K562 (cell line): ENCODE measurements at regions not wholly inside any gene's neighbourhood (a gene's known extent, or its start where the extent isn't known, plus 50 kb on each side); places are given as distances from the start of the nearest gene placed in this dataset.

ENCODE experiments used
- ATAC-seq: fragments of 200-7000 bp; cut with Tn5 transposase; 3 replicates; pipeline ENCODE4 v1.9.1; 2020; ENCODE audit warnings: moderate library complexity
- BruUV-seq: library from RNA; stranded (reverse); fragments of 400-500 nt; replicated peaks from 2 replicates; lab custom pipeline; 2021; lab: Mats Ljungman, UMichigan
- CTCF ChIA-PET: fragments of 300-600 bp; formaldehyde crosslinking; extraction: SDS; loops from one replicate; lab custom pipeline; 2021; ENCODE audit warnings: low intra/inter-chr PET ratio; lab: Yijun Ruan, JAX
- POLR2A ChIA-PET: fragments of 300-600, 350-650 bp; sonication (Branson Sonifier 250); formaldehyde crosslinking; extraction: SDS; loops from one replicate; lab custom pipeline; 2021; ENCODE audit warnings: antibody characterized with exemption, inconsistent platforms; lab: Yijun Ruan, JAX
- DNase-seq, 4 experiments: peaks; one replicate each; pipeline versions ENCODE4 v3.0.0 to v3.0.0-alpha.2; 2011 to 2018; ENCODE audit warnings: low spot score in 3 of 4, mixed read lengths in 3 of 4; ENCODE audit errors: extremely low read depth in 1 of 4
- FAIRE-seq: peaks from 2 replicates; lab custom pipeline; 2011; peaks lifted over from hg19 to GRCh38; lab: Jason Lieb, UNC
- H2AFZ ChIP-seq: 2 replicates; pipeline ENCODE4 v1.6.0; 2011; ENCODE audit warnings: low read depth, low read length, control low read depth, inconsistent platforms
- H3K27ac ChIP-seq: fragments of 200-600 bp; 3 replicates; pipeline ENCODE4 v1.8.0; 2011; ENCODE audit warnings: low read depth, mild to moderate bottlenecking, control low read depth, inconsistent platforms, low read length, moderate library complexity, mixed read lengths; ENCODE audit errors: extremely low read depth
- H3K27me3 ChIP-seq, 2 experiments: fragments of 300-600 bp in 1 of 2; 2 replicates in 1 of 2; 3 replicates in 1 of 2; pipeline versions ENCODE4 v1.6.0 to v1.8.0; 2011; ENCODE audit warnings: inconsistent platforms in 2 of 2, low read length in 2 of 2, mild to moderate bottlenecking in 1 of 2, mixed read lengths in 1 of 2, moderate library complexity in 1 of 2; ENCODE audit not compliant: control insufficient read depth in 2 of 2, insufficient read depth in 2 of 2
- H3K36me3 ChIP-seq: fragments of 300-600 bp; 3 replicates; pipeline ENCODE4 v1.8.0; 2011; ENCODE audit warnings: mild to moderate bottlenecking, low read length, inconsistent platforms; ENCODE audit not compliant: control insufficient read depth, insufficient read depth
- H3K4me1 ChIP-seq, 2 experiments: fragments of 200-600 bp in 1 of 2; replicated peaks in 1 of 2; 2 replicates in 1 of 2; 3 replicates in 1 of 2; pipeline versions ENCODE4 v1.5.1 to v1.8.0; 2011; ENCODE audit warnings: inconsistent platforms in 2 of 2, low read length in 2 of 2, mild to moderate bottlenecking in 1 of 2, mixed read lengths in 1 of 2, moderate library complexity in 1 of 2; ENCODE audit not compliant: control insufficient read depth in 2 of 2, insufficient read depth in 2 of 2
- H3K4me2 ChIP-seq: 2 replicates; pipeline ENCODE4 v1.6.1; 2011; ENCODE audit warnings: low read length, control low read depth, inconsistent platforms, mixed read lengths; ENCODE audit not compliant: insufficient read depth
- H3K4me3 ChIP-seq: fragments of 200-600 bp; sonication (generic), shearing (Covaris generic); 2 replicates; pipeline ENCODE4 v1.5.1; 2016; ENCODE audit warnings: control low read depth, inconsistent platforms
- H3K79me2 ChIP-seq: fragments of 200-600 bp; 3 replicates; pipeline ENCODE4 v1.8.0; 2011; ENCODE audit warnings: low read length, inconsistent platforms; ENCODE audit not compliant: control insufficient read depth, insufficient read depth
- H3K9ac ChIP-seq, 2 experiments: 2 replicates each; pipeline versions ENCODE4 v1.6.0 to v1.6.1; 2011; ENCODE audit warnings: low read depth in 2 of 2, low read length in 2 of 2, control low read depth in 1 of 2, inconsistent platforms in 1 of 2, mild to moderate bottlenecking in 1 of 2, mixed read lengths in 1 of 2; ENCODE audit not compliant: insufficient read depth in 1 of 2
- H3K9me1 ChIP-seq: one replicate; pipeline ENCODE4 v1.6.0; 2011; ENCODE audit warnings: inconsistent platforms, mild to moderate bottlenecking, low read length, moderate library complexity; ENCODE audit not compliant: control insufficient read depth, insufficient read depth
- H3K9me3 ChIP-seq: replicated peaks from 2 replicates; pipeline ENCODE4 v1.5.1; 2011; ENCODE audit warnings: low read depth, low read length, inconsistent platforms; ENCODE audit not compliant: control insufficient read depth, insufficient read depth
- H4K20me1 ChIP-seq: replicated peaks from 2 replicates; pipeline ENCODE4 v1.6.1; 2011; ENCODE audit warnings: low read length, inconsistent platforms, mixed read lengths; ENCODE audit not compliant: control insufficient read depth, insufficient read depth
- E4F1 ChIP-seq: fragments of 250-450 bp; sonication (Bioruptor Pico); IDR thresholded peaks from 2 replicates; pipeline ENCODE4 v1.5.0; 2021; ENCODE audit warnings: mild to moderate bottlenecking, borderline replicate concordance
- ELK3 ChIP-seq: fragments of 450-650 bp; formaldehyde crosslinking; IDR thresholded peaks from 2 replicates; pipeline ENCODE4 v1.4.0; 2020; ENCODE audit warnings: mild to moderate bottlenecking
- GABPA ChIP-seq: fragments of 200-800 bp; sonication (Bioruptor generic); conservative IDR thresholded peaks from 2 replicates; pipeline ENCODE4 v1.6.1; 2016; ENCODE audit warnings: low read depth, missing genetic modification characterization, missing compliant biosample characterization
- HDGF ChIP-seq: fragments of 450-650 bp; IDR thresholded peaks from 2 replicates; pipeline ENCODE4 v1.6.1; 2016
- HEY1 ChIP-seq: fragments of 250-450 bp; sonication (Bioruptor Pico); IDR thresholded peaks from 2 replicates; pipeline ENCODE4 v1.5.0; 2020; ENCODE audit warnings: mild to moderate bottlenecking, moderate library complexity, borderline replicate concordance
- MAFK ChIP-seq: IDR thresholded peaks from 2 replicates; pipeline ENCODE4 v1.6.1; 2011; ENCODE audit warnings: low read length, improper control_type of control experiment
- PCBP2 ChIP-seq: fragments of 200-400 bp; formaldehyde crosslinking; IDR thresholded peaks from 2 replicates; pipeline ENCODE4 v1.6.1; 2018; ENCODE audit warnings: low read length, low read depth, mild to moderate bottlenecking, moderate library complexity; ENCODE audit not compliant: poor library complexity, severe bottlenecking
- SAFB ChIP-seq: fragments of 200-400 bp; formaldehyde crosslinking; IDR thresholded peaks from 2 replicates; pipeline ENCODE4 v1.6.1; 2017; ENCODE audit warnings: low read depth, low read length, borderline replicate concordance
- SMAD3 ChIP-seq: fragments of 450-650 bp; formaldehyde crosslinking; conservative IDR thresholded peaks from 2 replicates; pipeline ENCODE4 v1.4.0; 2020; ENCODE audit warnings: mild to moderate bottlenecking
- SNRNP70 ChIP-seq: fragments of 200-400 bp; formaldehyde crosslinking; optimal IDR thresholded peaks from 2 replicates; pipeline ENCODE3; 2017; ENCODE audit warnings: low read depth, low read length
- ZNF12 ChIP-seq: sonication (generic); formaldehyde crosslinking; IDR thresholded peaks from 2 replicates; pipeline ENCODE4 v1.4.0; 2020; ENCODE audit warnings: mild to moderate bottlenecking, missing genetic modification reagents
- ZNF239 ChIP-seq: fragments of 250-450 bp; sonication (Bioruptor Pico); IDR thresholded peaks from 2 replicates; pipeline ENCODE4 v1.4.0; 2020; ENCODE audit warnings: mild to moderate bottlenecking
- ZNF655 ChIP-seq: fragments of 250-450 bp; sonication (Bioruptor Pico); IDR thresholded peaks from 2 replicates; pipeline ENCODE4 v1.5.0; 2021
- WGBS: fragments of 100-300 bp; shearing (Covaris generic); methylation state at CpG from one replicate; pipeline ENCODE4 v1.1.6; 2016; ENCODE audit warnings: low coverage, mixed read lengths; ENCODE audit not compliant: insufficient coverage; ENCODE audit errors: missing lambda C conversion rate; 5-methylcytosine and 5-hydroxymethylcytosine counted together
- in situ Hi-C: fragments of 300-500 bp; cut with MboI; formaldehyde crosslinking; loops from 4 replicates; pipeline ENCODE4 v1.15.0; 2018; ENCODE audit warnings: inconsistent platforms, mixed read lengths
- intact Hi-C: fragments of 100-400 bp; cut with micrococcal nuclease; formaldehyde crosslinking; loops from 2 replicates; pipeline ENCODE4 v1.14.2; 2022

GRCh38 chr10:24147321-24147720 is 61.6 kb upstream of the KIAA1217 start:
- H3K79me2 ChIP-seq: no peaks in the 10 kb centered on the region
- no peaks in the 10 kb centered on the region for H4K20me1 ChIP-seq
- H3K27ac ChIP-seq: no peak overlapping the region
- TF ChIP-seq SMAD3: no peak
- no peak for TF ChIP-seq ZNF655 (CRISPR knock-in tag)
- no peak for TF ChIP-seq HDGF
- no peak for TF ChIP-seq SAFB
- no peak for TF ChIP-seq SNRNP70
- TF ChIP-seq MAFK: no peak
- TF ChIP-seq E4F1: no peak
- no peak for TF ChIP-seq GABPA (tag)
- no peak for TF ChIP-seq ZNF239
- TF ChIP-seq ELK3: no peak
- no peak for TF ChIP-seq PCBP2
- TF ChIP-seq HEY1: no peak
- no peak for TF ChIP-seq ZNF12 (CRISPR knock-in tag)
- TF ChIP-seq, all 486 proteins: peak for 0
- H3K9ac ChIP-seq: no peak overlapping the region
- H3K4me1 ChIP-seq: no peaks in the 10 kb centered on the region
- 0% methylated on average over 6 of the region's 6 CpGs for WGBS
- ATAC-seq (no peak), DNase-seq (no peak), FAIRE-seq (no peak)
- H3K4me2 ChIP-seq: no peak overlapping the region
- H3K9me3 ChIP-seq: no peaks in the 10 kb centered on the region
- ChIA-PET CTCF (no interaction called here), POLR2A (interaction anchor here (0.8 kb wide), 1 partner anchor 14 kb away, joined by 3 read pairs; no protein-coding TSS in a partner anchor)
- intact Hi-C loops (no loop called here), in situ Hi-C loops (no loop called here)
- no peaks in the 10 kb centered on the region for H3K27me3 ChIP-seq
- no peaks in the 10 kb centered on the region for H3K9me1 ChIP-seq
- no peak overlapping the region for H3K4me3 ChIP-seq
- H2AFZ ChIP-seq: no peak overlapping the region
- H3K36me3 ChIP-seq: no peaks in the 10 kb centered on the region
- no TSS peak for BruUV-seq
